22Rv1 (cell line): ENCODE measurements at regions not wholly inside any gene's neighbourhood (a gene's known extent, or its start where the extent isn't known, plus 50 kb on each side); places are given as distances from the start of the nearest gene placed in this dataset.

ENCODE experiments used
- ZFX ChIP-seq: fragments of 450-650 bp; IDR thresholded peaks from 2 replicates; pipeline ENCODE4 v1.6.1; 2017; ENCODE audit warnings: antibody characterized with exemption, borderline replicate concordance
- TF ChIP-seq, protein P1 (sequence below): fragments of 450-650 bp; IDR thresholded peaks from 2 replicates; pipeline ENCODE4 v1.5.1; 2017; ENCODE audit warnings: mild to moderate bottlenecking

DNA sequence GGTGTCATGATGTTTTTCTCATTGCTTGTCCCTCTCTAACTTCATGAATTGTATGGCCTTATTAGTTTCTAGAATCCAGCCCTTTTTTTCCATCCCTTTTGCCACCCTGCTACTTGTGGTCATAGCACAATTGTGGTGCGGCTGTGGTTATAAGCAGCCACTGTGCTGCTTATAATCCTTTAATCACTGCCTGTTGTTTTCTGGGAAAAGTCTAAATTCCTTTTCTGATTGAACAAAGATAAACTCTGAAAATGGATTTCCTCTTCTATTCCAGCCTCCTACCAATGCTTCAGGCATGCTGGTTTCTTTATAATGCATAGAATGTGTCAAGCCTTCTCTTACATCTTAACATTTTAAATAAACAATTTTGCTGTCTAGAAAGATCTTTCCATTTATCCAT, 319.5 kb downstream of the C3orf38 start:
- TF ChIP-seq, protein P1, sequence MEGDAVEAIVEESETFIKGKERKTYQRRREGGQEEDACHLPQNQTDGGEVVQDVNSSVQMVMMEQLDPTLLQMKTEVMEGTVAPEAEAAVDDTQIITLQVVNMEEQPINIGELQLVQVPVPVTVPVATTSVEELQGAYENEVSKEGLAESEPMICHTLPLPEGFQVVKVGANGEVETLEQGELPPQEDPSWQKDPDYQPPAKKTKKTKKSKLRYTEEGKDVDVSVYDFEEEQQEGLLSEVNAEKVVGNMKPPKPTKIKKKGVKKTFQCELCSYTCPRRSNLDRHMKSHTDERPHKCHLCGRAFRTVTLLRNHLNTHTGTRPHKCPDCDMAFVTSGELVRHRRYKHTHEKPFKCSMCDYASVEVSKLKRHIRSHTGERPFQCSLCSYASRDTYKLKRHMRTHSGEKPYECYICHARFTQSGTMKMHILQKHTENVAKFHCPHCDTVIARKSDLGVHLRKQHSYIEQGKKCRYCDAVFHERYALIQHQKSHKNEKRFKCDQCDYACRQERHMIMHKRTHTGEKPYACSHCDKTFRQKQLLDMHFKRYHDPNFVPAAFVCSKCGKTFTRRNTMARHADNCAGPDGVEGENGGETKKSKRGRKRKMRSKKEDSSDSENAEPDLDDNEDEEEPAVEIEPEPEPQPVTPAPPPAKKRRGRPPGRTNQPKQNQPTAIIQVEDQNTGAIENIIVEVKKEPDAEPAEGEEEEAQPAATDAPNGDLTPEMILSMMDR: no peak
- no peak for TF ChIP-seq ZFX
